GM10248 (cell line): ENCODE measurements at regions not wholly inside any gene's neighbourhood (a gene's known extent, or its start where the extent isn't known, plus 50 kb on each side); places are given as distances from the start of the nearest gene placed in this dataset.

Experiments used
- CTCF ChIA-PET: fragments of 300-600 bp; sonication (Branson Sonifier 250); formaldehyde crosslinking; extraction: SDS; loops from one replicate; lab custom pipeline; 2021; ENCODE audit warnings: antibody characterized with exemption; lab: Yijun Ruan, JAX
- POLR2A ChIA-PET: fragments of 350-650 bp; sonication (Branson Sonifier 250); formaldehyde crosslinking; extraction: SDS; loops from one replicate; lab custom pipeline; 2020; ENCODE audit warnings: antibody characterized with exemption; lab: Yijun Ruan, JAX
- DNase-seq: peaks from one replicate; pipeline ENCODE4 v3.0.0; 2012; ENCODE audit errors: extremely low spot score
- TF ChIP-seq, protein P1 (sequence below): IDR thresholded peaks from 2 replicates; pipeline ENCODE4 v1.5.1; 2012; ENCODE audit warnings: mild to moderate bottlenecking, low read depth; ENCODE audit errors: extremely low read depth, missing control alignments, control extremely low read depth

DNA sequence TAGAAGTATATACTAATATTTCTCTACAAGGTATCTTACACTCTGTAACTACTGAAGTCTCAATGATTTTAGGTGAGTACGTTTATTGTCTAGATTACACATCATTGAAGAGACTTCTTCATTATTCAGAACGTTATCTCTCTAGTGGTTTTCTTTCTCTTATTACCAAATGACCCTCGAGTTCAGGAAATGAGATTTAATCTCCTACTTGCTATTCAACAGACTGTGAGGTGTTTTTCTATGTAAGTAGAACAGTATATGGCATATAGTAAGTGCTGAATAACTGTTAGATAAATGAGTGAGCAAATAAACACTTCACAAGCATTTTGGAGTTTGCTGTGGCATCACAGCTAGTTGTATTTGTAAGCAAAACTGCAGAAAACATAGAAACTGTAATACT is 947.2 kb upstream of the SLC39A10 start:
- ChIA-PET POLR2A (no interaction called here), CTCF (no interaction called here)
- TF ChIP-seq, protein P1, sequence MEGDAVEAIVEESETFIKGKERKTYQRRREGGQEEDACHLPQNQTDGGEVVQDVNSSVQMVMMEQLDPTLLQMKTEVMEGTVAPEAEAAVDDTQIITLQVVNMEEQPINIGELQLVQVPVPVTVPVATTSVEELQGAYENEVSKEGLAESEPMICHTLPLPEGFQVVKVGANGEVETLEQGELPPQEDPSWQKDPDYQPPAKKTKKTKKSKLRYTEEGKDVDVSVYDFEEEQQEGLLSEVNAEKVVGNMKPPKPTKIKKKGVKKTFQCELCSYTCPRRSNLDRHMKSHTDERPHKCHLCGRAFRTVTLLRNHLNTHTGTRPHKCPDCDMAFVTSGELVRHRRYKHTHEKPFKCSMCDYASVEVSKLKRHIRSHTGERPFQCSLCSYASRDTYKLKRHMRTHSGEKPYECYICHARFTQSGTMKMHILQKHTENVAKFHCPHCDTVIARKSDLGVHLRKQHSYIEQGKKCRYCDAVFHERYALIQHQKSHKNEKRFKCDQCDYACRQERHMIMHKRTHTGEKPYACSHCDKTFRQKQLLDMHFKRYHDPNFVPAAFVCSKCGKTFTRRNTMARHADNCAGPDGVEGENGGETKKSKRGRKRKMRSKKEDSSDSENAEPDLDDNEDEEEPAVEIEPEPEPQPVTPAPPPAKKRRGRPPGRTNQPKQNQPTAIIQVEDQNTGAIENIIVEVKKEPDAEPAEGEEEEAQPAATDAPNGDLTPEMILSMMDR: no peak
- no peak for DNase-seq

DNA sequence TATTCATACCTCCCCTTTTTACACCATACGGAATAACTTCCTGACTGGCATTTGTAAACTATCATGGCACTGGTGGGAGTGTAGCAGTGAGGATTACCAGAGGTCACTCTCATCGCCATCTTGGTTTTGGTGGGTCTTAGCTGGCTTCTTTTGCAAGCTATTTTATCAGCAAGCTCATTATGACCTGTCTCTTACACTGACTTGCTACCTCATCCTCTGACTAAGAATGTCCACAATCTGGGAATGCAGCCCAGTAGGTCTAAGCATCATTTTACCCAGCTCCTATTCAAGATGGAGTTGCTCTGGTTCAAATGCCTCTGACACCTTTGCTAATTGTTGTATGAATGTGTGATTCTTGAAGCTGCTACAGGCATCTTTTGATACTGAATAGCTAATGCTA is 950.8 kb upstream of the SLC39A10 start:
- POLR2A ChIA-PET: no interaction called here
- CTCF ChIA-PET: no interaction called here
- TF ChIP-seq, protein P1: no peak
- no peak for DNase-seq

DNA sequence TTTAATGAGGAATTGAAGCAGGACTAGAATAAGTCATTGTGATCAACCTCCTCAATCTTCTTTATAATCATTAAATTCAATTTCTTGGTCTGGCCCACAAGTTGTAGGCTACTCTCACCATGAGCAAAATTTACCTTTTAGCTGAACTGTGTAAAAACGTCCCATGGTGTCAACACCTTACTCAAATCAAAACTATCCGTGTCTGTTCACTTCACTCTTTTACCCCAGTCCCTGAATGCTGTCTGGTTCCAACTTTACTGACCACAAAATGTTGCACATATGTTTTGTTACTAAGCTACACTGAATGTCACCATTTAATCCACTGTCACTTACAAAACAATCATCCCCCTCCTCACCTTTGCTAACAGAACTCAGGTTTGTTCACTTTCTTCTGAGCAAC is 951.6 kb upstream of the SLC39A10 start:
- POLR2A ChIA-PET: interaction anchor here (0.5 kb wide), 1 partner anchor 25 kb away, joined by 4 read pairs; no protein-coding TSS in a partner anchor
- TF ChIP-seq, protein P1: no peak

DNA sequence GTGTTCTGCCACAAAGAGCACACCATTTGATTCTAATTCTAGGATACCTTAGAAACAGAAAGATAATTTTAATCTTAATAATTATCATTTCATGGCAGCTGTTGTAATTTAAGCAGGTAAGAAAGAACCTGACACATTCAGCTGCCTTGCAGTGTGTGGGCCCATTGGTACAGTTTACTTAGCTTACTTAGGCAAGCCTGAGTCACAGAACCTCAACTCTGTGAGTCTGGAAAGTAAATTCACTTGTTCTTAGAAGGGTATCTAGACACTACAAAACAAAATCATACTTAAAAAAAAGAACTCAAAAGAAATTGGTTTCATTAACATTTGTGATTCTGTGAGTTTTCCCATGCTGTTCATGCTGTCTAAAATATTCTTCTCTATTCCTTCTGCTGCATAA is 956.3 kb upstream of the SLC39A10 start:
- POLR2A ChIA-PET: no interaction called here

More for the DNA sequence above, 951.6 kb upstream of the SLC39A10 start:
- DNase-seq: no peak
- CTCF ChIA-PET: no interaction called here

DNA sequence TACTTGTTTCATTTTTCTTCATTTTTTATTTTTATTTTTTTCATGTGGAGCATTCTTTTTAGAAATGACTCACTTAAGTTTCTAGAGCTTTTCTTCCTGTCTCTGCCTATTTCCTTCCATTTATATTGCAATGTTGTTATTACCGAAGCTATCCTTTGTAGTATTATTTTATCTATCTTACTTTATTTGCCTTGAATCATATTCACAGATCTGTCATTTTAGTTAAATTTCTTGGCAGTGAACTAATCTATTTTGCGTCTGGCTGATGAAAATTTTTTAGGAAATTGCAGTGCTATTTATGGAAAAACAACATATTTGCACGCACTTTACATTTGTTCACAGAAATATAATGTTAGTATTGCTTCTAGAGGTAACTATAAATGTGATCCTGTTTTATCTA is 956.9 kb upstream of the SLC39A10 start:
- ChIA-PET CTCF (interaction anchor here (1.0 kb wide), 1 partner anchor 17 kb away, joined by 3 read pairs; no protein-coding TSS in a partner anchor), POLR2A (no interaction called here)
- no peak for DNase-seq
- TF ChIP-seq, protein P1: no peak

More for the DNA sequence above, 956.3 kb upstream of the SLC39A10 start:
- TF ChIP-seq, protein P1: no peak
- no peak for DNase-seq
- CTCF ChIA-PET: no interaction called here

DNA sequence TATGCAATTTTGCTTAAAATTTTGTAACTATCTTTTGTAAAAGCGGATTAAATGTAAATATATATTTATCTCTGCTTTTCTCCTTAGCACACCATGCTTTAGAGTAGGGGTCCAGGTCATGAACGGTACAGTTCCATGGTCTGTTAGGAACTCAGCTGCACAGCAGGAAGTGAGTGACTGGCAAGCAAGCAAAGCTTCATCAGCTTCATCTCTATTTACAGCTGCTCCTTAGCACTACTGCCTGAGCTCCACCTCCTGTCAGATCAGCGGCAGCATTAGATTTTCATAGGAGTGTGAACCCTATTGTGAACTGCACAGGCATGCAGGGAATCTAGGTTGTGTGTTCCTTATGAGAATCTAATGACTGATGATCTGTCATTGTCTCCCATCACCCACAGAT is 959.0 kb upstream of the SLC39A10 start:
- POLR2A ChIA-PET: no interaction called here
- TF ChIP-seq, protein P1: no peak

DNA sequence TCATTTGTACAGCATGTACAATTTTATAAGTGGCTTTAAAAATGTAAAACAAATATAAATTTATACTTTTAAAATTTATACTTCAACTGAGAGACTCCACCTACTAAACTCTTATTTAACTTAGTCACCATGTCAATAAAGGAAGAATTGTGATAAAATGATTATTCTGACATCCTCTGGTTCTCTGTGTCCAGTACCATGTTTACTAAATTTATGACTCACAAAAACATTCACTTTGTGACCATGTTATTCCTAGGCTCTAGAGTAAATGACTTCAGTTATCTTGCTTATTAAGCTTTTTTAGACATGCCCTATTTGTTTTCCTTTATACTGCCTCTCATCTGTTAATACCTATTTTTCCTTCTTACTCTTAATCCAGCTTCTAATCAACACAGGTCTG is 959.6 kb upstream of the SLC39A10 start:
- CTCF ChIA-PET: no interaction called here
- no peak for DNase-seq
- TF ChIP-seq, protein P1: no peak
- POLR2A ChIA-PET: no interaction called here

More for the DNA sequence above, 959.0 kb upstream of the SLC39A10 start:
- DNase-seq: no peak
- CTCF ChIA-PET: interaction anchor here (1.7 kb wide), 1 partner anchor 21 kb away, joined by 4 read pairs; no protein-coding TSS in a partner anchor
